Keratinocyte (primary cell): ENCODE measurements at regions not wholly inside any gene's neighbourhood (a gene's known extent, or its start where the extent isn't known, plus 50 kb on each side); places are given as distances from the start of the nearest gene placed in this dataset.
"Not testable (repeated sequence)": the region's sequence is repeated elsewhere in the genome, so short reads cannot be mapped to it uniquely, and the experiment has no call there.

Experiments
- CTCF ChIP-seq, 3 experiments: IDR thresholded peaks in 1 of 3; conservative IDR thresholded peaks in 1 of 3; optimal IDR thresholded peaks in 1 of 3; 2 replicates in 2 of 3; 3 replicates in 1 of 3; pipeline versions ENCODE3 to v1.5.1; 2011; ENCODE audit warnings: low read length in 3 of 3, mild to moderate bottlenecking in 3 of 3, moderate library complexity in 2 of 3, control low read depth in 1 of 3, inconsistent platforms in 1 of 3; ENCODE audit not compliant: insufficient read depth in 2 of 3; ENCODE audit errors: extremely low read depth in 1 of 3
- EZH2 ChIP-seq: IDR thresholded peaks from one replicate; pipeline ENCODE4 v1.6.1; 2012; ENCODE audit warnings: inconsistent platforms, mild to moderate bottlenecking, low read length, moderate library complexity

- not testable (repeated sequence) for TF ChIP-seq CTCF (optimal IDR thresholded peaks at IDR 0.05 in 1 of 3, IDR thresholded peaks at IDR 0.05 in 1 of 3, conservative IDR thresholded peaks at IDR 0.05 in 1 of 3; ENCODE audit: extremely low read depth in 1 of 3, insufficient read depth in 2 of 3, low read length in 3 of 3); EZH2
These were observed 144.7 kb upstream of the ATP5MC3 start for GRCh38 chr2:175326164-175326563.
